Liver (tissue), 3 donors: ENCODE measurements at regions not wholly inside any gene's neighbourhood (a gene's known extent, or its start where the extent isn't known, plus 50 kb on each side); places are given as distances from the start of the nearest gene placed in this dataset.

Experiments used
- EGR1 ChIP-seq, 2 donors: IDR thresholded peaks; 2 replicates each; pipeline ENCODE4 v1.6.1; 2016 to 2018; ENCODE audit warnings: antibody characterized with exemption in 2 of 2, low read depth in 2 of 2
- RAD21 ChIP-seq, 2 donors: IDR thresholded peaks; 2 replicates each; pipeline ENCODE4 v1.6.1; 2016; ENCODE audit warnings: antibody characterized with exemption in 2 of 2, mild to moderate bottlenecking in 2 of 2
- REST ChIP-seq: IDR thresholded peaks from 2 replicates; pipeline ENCODE4 v1.6.1; 2016; ENCODE audit warnings: antibody characterized with exemption, mild to moderate bottlenecking
- TF ChIP-seq, protein P1 (sequence below): fragments of 150-350 bp; IDR thresholded peaks from 2 replicates; pipeline ENCODE4 v1.5.1; 2017; ENCODE audit warnings: improper control_type of control experiment, low read depth, low read length; ENCODE audit not compliant: missing input control
- TF ChIP-seq, protein P2 (sequence below): IDR thresholded peaks from 2 replicates; pipeline ENCODE4 v1.6.1; 2016; ENCODE audit warnings: antibody characterized with exemption
- donor health status: healthy.
- donor health status: healthy.

DNA sequence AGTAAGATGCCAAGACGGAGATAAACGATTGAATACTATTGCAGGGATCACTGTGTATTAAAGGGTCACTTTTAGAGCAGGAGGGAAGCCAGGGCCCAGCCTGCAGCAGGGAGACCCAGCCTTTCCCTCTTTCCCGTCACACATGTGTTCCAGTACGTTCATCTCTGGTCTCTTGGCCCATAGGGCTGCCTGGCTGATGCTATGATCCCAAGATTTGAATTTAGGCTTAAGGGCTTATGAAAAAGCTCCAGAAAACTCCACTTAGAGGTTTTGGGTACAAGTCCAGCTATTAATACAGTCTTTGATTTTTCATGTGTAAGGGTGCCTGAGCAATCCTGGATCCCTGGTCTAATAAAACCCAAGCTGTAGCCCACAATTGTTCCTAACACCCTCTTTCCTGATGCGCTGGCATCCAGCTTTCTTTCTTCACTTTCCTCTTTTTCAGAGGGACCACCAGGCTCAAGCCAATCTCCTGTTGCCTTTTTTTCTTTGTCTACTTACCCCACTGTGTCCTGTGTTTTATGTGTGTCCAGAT is 359.6 kb upstream of the USP24 start:
- TF ChIP-seq, protein P1, sequence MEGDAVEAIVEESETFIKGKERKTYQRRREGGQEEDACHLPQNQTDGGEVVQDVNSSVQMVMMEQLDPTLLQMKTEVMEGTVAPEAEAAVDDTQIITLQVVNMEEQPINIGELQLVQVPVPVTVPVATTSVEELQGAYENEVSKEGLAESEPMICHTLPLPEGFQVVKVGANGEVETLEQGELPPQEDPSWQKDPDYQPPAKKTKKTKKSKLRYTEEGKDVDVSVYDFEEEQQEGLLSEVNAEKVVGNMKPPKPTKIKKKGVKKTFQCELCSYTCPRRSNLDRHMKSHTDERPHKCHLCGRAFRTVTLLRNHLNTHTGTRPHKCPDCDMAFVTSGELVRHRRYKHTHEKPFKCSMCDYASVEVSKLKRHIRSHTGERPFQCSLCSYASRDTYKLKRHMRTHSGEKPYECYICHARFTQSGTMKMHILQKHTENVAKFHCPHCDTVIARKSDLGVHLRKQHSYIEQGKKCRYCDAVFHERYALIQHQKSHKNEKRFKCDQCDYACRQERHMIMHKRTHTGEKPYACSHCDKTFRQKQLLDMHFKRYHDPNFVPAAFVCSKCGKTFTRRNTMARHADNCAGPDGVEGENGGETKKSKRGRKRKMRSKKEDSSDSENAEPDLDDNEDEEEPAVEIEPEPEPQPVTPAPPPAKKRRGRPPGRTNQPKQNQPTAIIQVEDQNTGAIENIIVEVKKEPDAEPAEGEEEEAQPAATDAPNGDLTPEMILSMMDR, result no peak
- TF ChIP-seq, protein P2, sequence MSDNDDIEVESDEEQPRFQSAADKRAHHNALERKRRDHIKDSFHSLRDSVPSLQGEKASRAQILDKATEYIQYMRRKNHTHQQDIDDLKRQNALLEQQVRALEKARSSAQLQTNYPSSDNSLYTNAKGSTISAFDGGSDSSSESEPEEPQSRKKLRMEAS, result no peak
- TF ChIP-seq RAD21 (IDR thresholded peaks at IDR 0.05), result no peak
- TF ChIP-seq EGR1 (IDR thresholded peaks at IDR 0.05; ENCODE audit: low read depth in 2 of 2), result no peak
- no peak for TF ChIP-seq REST
